Common myeloid progenitor, CD34-positive (primary cell): ENCODE measurements at regions not wholly inside any gene's neighbourhood (a gene's known extent, or its start where the extent isn't known, plus 50 kb on each side); places are given as distances from the start of the nearest gene placed in this dataset.

Source experiments
- CTCF ChIA-PET: fragments of 350-600 bp; sonication (Branson Sonifier 250); formaldehyde crosslinking; loops from one replicate; lab custom pipeline; 2021; ENCODE audit warnings: antibody characterized with exemption; lab: Charles Lee
- POLR2A ChIA-PET: fragments of 350-600 bp; sonication (Branson Sonifier 250); formaldehyde crosslinking; loops from one replicate; lab custom pipeline; 2021; ENCODE audit warnings: antibody characterized with exemption; lab: Charles Lee
- DNase-seq, 3 donors: peaks; one replicate each; pipeline versions ENCODE4 v3.0.0 to v3.0.0-alpha.2; 2013
- H3K27ac ChIP-seq, 2 experiments: 1 replicate in 1 of 2; 2 replicates in 1 of 2; pipeline ENCODE4 v1.7.0; 2013; ENCODE audit warnings: inconsistent platforms in 2 of 2, low read length in 2 of 2, mild to moderate bottlenecking in 2 of 2, low read depth in 1 of 2, moderate library complexity in 1 of 2; ENCODE audit not compliant: severe bottlenecking in 2 of 2, insufficient read depth in 1 of 2, poor library complexity in 1 of 2
- H3K27me3 ChIP-seq, 5 experiments: replicated peaks in 2 of 5; 1 replicate in 3 of 5; 2 replicates in 2 of 5; pipeline versions ENCODE4 v1.6.1 to v1.7.0; 2013; ENCODE audit warnings: low read length in 4 of 5, mild to moderate bottlenecking in 2 of 5, moderate library complexity in 2 of 5, inconsistent platforms in 1 of 5; ENCODE audit not compliant: insufficient read depth in 5 of 5, control insufficient read depth in 4 of 5
- H3K36me3 ChIP-seq, 4 experiments: 1 replicate in 2 of 4; 2 replicates in 2 of 4; pipeline versions ENCODE4 v1.6.1 to v1.7.0; 2013; ENCODE audit warnings: low read length in 3 of 4, control low read depth in 1 of 4, mild to moderate bottlenecking in 1 of 4; ENCODE audit not compliant: control insufficient read depth in 4 of 4, insufficient read depth in 4 of 4
- H3K4me1 ChIP-seq, 4 experiments: 1 replicate in 3 of 4; 2 replicates in 1 of 4; pipeline versions ENCODE4 v1.6.1 to v1.7.1; 2013; ENCODE audit warnings: low read length in 3 of 4, mild to moderate bottlenecking in 3 of 4, control low read depth in 1 of 4, inconsistent platforms in 1 of 4, moderate library complexity in 1 of 4; ENCODE audit not compliant: control insufficient read depth in 4 of 4, insufficient read depth in 4 of 4; ENCODE audit errors: control extremely low read depth in 1 of 4
- H3K4me3 ChIP-seq, 7 experiments: 1 replicate in 4 of 7; 2 replicates in 3 of 7; pipeline versions ENCODE4 v1.5.1 to v1.7.0; 2013; ENCODE audit warnings: mild to moderate bottlenecking in 7 of 7, low read length in 6 of 7, moderate library complexity in 6 of 7, inconsistent platforms in 2 of 7, low read depth in 2 of 7, control low read depth in 1 of 7; ENCODE audit not compliant: insufficient read depth in 4 of 7, control insufficient read depth in 1 of 7; ENCODE audit errors: extremely low read depth in 1 of 7
- H3K9me3 ChIP-seq, 5 experiments: 1 replicate in 4 of 5; 2 replicates in 1 of 5; pipeline versions ENCODE4 v1.6.1 to v1.7.1; 2013; ENCODE audit warnings: low read length in 4 of 5, mild to moderate bottlenecking in 2 of 5, inconsistent platforms in 1 of 5, low read depth in 1 of 5, moderate library complexity in 1 of 5; ENCODE audit not compliant: control insufficient read depth in 4 of 5, insufficient read depth in 2 of 5; ENCODE audit errors: control extremely low read depth in 1 of 5
- WGBS: methylation state at CpG from one replicate; pipeline ENCODE4 v1.1.5; 2013; ENCODE audit not compliant: insufficient coverage; 5-methylcytosine and 5-hydroxymethylcytosine counted together

DNA sequence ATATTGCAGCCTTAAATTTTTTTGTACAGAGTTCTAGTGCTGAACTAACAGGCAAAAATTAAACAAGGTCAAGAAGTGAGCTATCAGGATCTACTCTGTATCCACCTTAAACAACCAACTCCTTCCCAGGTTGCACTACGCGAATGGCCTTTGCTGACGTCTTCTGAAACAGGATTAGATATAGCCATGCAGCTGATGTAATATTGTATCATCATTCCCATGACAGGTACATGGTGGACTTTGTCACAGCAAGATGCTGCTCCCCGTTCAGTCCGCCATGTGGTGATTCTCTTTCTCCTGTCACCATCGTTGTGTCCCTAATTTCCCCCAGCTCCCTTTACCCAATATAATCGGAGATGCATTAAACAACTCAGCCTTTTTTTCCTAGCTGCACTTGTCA lies 328.9 kb downstream of the DEPDC1B start:
- Histone ChIP-seq H3K27ac (no peak overlapping the region), H3K36me3 (no peaks in the 10 kb centered on the region), H3K4me1 (no peaks in the 10 kb centered on the region), H3K4me3 (no peak overlapping the region), H3K9me3 (no peaks in the 10 kb centered on the region), H3K27me3 (no peaks in the 10 kb centered on the region)
- DNase-seq: no peak
- CTCF ChIA-PET: no interaction called here
- POLR2A ChIA-PET: no interaction called here
- WGBS: 97% methylated on average over 4 of the region's 7 CpGs

GRCh38 chr5:60370508-60370907 lies 329.5 kb downstream of the DEPDC1B start:
- no CpG with 5 or more reads among the region's 5 CpGs for WGBS
- CTCF ChIA-PET: no interaction called here
- no peaks in the 10 kb centered on the region for H3K27me3 ChIP-seq

GRCh38 chr5:60369391-60369790 lies 330.6 kb downstream of the DEPDC1B start:
- Histone ChIP-seq H3K4me3 (no peak overlapping the region), H3K27ac (no peak overlapping the region), H3K4me1 (no peaks in the 10 kb centered on the region), H3K27me3 (no peaks in the 10 kb centered on the region), H3K9me3 (no peaks in the 10 kb centered on the region), H3K36me3 (no peaks in the 10 kb centered on the region)
- ChIA-PET POLR2A (no interaction called here), CTCF (no interaction called here)
- no peak for DNase-seq
- 100% methylated on average over 2 of the region's 4 CpGs for WGBS

More at GRCh38 chr5:60370508-60370907, 329.5 kb downstream of the DEPDC1B start:
- Histone ChIP-seq H3K4me1 (no peaks in the 10 kb centered on the region), H3K27ac (no peak overlapping the region), H3K36me3 (no peaks in the 10 kb centered on the region), H3K9me3 (no peaks in the 10 kb centered on the region), H3K4me3 (no peak overlapping the region)
- no peak for DNase-seq
- POLR2A ChIA-PET: no interaction called here

GRCh38 chr5:60368100-60368499 lies 331.9 kb downstream of the DEPDC1B start:
- H3K4me1 ChIP-seq: no peaks in the 10 kb centered on the region
- ChIA-PET POLR2A (no interaction called here), CTCF (no interaction called here)
- DNase-seq: no peak
- no peaks in the 10 kb centered on the region for H3K36me3 ChIP-seq
- H3K4me3 ChIP-seq: no peak overlapping the region
- H3K27me3 ChIP-seq: no peaks in the 10 kb centered on the region
- H3K27ac ChIP-seq: no peak overlapping the region
- no peaks in the 10 kb centered on the region for H3K9me3 ChIP-seq
- WGBS: 100% methylated on average over 5 of the region's 5 CpGs

- Histone ChIP-seq H3K9me3 (no peaks in the 10 kb centered on the region), H3K27ac (no peak overlapping the region), H3K27me3 (no peaks in the 10 kb centered on the region), H3K4me1 (no peaks in the 10 kb centered on the region), H3K36me3 (no peaks in the 10 kb centered on the region), H3K4me3 (no peak overlapping the region)
- WGBS: 88% methylated on average over 1 of the region's 2 CpGs
- ChIA-PET CTCF (no interaction called here), POLR2A (no interaction called here)
- DNase-seq: no peak
Measured at GRCh38 chr5:60366489-60366888, 333.5 kb downstream of the DEPDC1B start.

DNA sequence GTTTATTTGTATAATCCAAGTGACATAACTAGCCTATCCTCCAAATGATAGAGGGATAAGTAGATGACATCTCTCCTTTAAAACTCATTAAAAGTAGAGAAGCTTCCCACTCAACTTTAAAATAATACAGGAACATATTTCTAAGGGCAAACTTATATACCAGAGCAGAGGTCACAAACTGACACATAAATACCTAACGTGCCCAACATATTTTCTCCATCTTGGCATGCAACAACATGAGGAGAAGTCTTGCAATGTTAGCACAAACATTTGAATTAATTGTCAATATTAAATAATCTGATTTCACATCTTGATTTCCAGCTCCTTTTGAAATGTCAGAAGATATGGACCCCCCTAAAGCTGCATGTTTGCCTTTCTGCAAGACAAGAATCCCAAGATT lies 335.0 kb downstream of the DEPDC1B start:
- H3K4me1 ChIP-seq: no peaks in the 10 kb centered on the region
- CTCF ChIA-PET: no interaction called here
- no peaks in the 10 kb centered on the region for H3K36me3 ChIP-seq
- DNase-seq: no peak
- H3K9me3 ChIP-seq: no peaks in the 10 kb centered on the region
- POLR2A ChIA-PET: no interaction called here
- 80% methylated on average over 1 of the region's 1 CpG for WGBS
- H3K4me3 ChIP-seq: no peak overlapping the region
- no peak overlapping the region for H3K27ac ChIP-seq
- H3K27me3 ChIP-seq: no peaks in the 10 kb centered on the region

- Histone ChIP-seq H3K4me1 (no peaks in the 10 kb centered on the region), H3K27me3 (no peaks in the 10 kb centered on the region), H3K9me3 (no peaks in the 10 kb centered on the region), H3K4me3 (no peak overlapping the region), H3K36me3 (no peaks in the 10 kb centered on the region), H3K27ac (no peak overlapping the region)
- ChIA-PET POLR2A (no interaction called here), CTCF (no interaction called here)
- no peak for DNase-seq
Measured at GRCh38 chr5:60362158-60362557, 337.8 kb downstream of the DEPDC1B start.
